Inferior parietal cortex (tissue), 1 donor: ENCODE measurements at regions not wholly inside any gene's neighbourhood (a gene's known extent, or its start where the extent isn't known, plus 50 kb on each side); places are given as distances from the start of the nearest gene placed in this dataset.

Source experiments
- DNase-seq: peaks from one replicate; pipeline ENCODE4 v3.0.0-alpha.2; 2016; ENCODE audit errors: extremely low spot score

DNA sequence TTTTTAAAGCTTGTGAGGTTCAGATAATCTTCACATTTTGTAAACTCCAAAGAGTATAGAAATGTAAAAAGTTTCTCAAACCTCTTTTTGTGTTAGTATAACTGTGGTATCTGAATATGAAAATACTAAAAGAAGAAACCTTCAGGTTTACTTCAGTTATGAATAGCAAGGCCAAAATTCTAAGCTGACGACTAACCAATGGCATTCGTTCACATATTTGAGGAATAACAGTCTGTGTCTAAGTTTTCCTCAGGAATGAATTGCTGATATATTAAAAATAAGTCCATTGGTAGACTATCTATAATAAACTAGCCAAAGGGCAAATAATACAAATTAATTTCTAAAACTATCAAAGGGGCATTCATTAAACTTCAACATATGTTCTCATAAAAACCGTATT, 206.0 kb downstream of the CXCL12 start:
- DNase-seq = no peak

GRCh38 chr10:44178281-44178680, 206.6 kb downstream of the CXCL12 start:
- no peak for DNase-seq

- no peak for DNase-seq
These were observed 207.3 kb downstream of the CXCL12 start for GRCh38 chr10:44177610-44178009.

GRCh38 chr10:44176311-44176710, 208.6 kb downstream of the CXCL12 start:
- DNase-seq = no peak

GRCh38 chr10:44173608-44173894, 211.3 kb downstream of the CXCL12 start:
- DNase-seq = no peak

- DNase-seq = no peak
These were observed 211.9 kb downstream of the CXCL12 start for GRCh38 chr10:44172883-44173607.

- no peak for DNase-seq
These were observed 213.1 kb downstream of the CXCL12 start for GRCh38 chr10:44171765-44172164.

GRCh38 chr10:44168478-44168877, 216.4 kb downstream of the CXCL12 start:
- DNase-seq = no peak

DNA sequence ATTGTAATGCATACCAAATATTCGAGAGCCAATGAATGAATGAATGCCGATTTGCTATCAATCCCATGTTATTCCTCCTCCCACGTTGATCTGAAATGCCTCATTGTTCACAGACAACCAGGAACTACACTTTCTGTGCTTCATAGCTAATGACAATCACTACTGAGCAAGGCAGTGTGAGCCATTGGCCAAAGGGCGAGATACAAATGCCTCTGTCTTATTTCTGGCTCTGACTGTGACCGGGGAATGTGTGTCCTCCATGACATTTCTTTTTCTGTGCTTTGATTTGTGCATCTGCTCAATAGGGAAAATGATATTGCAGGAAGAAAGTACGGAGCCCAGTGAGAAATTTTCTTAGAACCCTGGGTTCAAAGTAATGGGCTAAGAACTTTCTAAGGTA, 217.1 kb downstream of the CXCL12 start:
- DNase-seq = no peak

- DNase-seq = no peak
These were observed 218.5 kb downstream of the CXCL12 start for GRCh38 chr10:44166441-44166840.

- no peak for DNase-seq
These were observed 220.5 kb downstream of the CXCL12 start for GRCh38 chr10:44164251-44164956.

DNA sequence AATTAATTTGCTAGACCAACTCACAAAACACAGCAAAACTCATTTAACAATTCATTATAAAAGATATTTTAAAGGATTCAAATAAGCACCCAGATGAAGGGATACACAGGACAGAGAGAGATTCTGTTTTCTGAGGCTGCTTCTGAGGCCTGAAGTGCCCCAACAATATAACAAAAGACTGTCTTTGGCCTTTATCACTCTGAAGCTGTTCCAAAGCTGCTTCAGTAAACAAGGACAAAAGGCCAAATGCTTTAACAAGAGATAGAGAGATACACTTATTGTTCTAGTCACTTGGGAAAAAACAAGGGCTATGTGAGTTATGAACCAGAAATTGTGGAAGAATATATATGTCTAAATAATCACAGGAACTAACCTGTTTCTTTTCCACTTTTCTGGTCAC, 223.7 kb downstream of the CXCL12 start:
- no peak for DNase-seq

DNA sequence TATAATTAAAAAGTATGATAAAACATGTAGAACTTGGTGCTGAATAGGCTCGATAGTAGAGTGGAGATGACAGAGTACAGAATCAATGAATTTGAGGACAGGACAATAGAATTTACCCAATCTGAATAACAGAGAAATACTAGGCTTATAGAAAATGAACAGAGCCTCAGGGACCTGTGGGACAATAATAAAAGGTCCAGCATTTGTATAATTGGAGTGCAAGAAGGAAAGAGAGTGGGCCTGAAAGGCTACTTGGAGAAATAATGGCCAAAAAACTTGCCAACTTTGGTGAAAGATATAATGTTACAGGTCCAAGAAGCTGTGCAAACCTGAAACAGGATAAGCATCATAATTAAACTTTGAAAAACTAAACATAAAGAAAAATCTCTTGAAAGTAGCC, 227.3 kb downstream of the CXCL12 start:
- no peak for DNase-seq

DNA sequence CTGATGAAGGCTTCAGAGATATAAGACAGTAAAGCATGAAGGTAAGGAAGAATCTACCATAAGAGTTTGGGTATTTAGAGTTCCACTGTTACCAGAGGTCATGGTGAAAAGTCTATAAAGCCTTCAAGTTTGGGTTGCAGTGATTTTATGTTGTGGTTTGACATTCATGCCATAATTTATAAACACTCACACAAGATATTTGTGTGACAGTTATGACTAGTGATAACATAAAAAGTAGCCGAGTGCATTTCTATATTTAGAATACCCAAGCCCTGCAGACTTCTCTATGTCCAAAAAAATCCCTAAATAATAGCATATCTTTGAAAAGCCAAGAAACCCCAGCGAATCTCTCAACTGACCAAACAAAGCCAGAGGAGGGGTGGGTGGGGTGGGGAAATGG, 229.9 kb downstream of the CXCL12 start:
- DNase-seq = no peak

- DNase-seq = no peak
These were observed 230.8 kb downstream of the CXCL12 start for GRCh38 chr10:44153918-44154670.

DNA sequence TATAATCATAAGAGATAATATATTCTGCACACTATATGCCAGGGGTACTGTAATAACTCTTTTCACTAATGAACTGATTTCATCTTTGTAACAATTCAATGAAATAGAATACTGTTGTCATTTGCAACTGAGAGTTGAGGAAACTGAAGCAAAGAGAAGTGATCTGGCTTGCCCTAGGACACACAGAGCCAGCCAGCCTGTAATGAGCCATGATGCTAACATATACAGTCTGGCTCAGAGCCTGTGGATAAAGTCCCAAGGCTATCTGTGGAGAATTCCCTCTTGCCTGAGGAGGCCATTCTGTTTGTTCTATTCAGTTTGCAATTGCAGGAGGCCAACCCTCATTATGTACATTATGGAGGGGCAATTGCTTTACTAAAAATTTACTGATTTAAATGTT, 241.3 kb downstream of the CXCL12 start:
- DNase-seq = no peak

DNA sequence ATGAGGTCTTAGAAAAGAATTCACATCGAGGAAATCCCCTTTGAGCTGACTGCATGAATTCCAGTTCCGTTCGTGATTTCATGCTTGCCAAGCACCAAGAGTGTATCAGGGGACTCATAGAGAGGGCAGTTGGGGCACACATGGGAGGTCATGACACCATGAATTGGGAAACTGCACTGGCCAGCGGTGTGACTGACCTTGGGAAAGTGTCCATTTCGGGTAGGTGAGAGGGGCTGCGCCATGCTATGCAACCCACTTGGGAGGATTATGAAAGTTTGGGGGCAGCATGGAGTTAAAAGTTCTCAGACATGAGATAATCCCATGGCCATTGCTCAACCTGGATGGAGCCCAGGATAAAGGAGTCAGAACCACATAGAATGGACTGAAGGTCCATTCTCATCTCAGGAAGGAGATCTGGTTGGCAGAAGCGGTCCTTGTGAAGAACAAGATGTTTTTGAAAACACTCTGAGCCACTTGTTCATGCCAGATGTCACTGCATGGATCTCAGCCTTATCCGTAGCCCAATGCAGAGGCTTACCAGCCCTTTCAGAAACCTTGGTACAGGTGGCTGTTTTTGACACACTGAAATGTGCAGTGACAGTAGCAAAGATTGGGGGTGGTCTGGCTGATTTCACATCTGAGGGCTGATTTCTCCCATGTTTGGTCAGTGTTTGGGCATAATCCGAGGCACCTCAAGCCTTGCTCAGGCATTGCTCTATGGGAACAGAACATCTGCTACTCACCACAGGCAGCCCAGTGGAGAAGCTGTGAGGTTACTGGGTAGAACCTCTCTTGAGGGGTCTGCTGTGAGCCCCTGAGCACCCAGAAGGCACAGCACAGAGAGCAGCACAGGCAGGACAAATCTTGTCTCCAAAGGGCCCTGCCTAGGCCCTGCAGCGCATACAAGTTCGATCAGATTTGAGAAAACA, 252.3 kb downstream of the CXCL12 start:
- no peak for DNase-seq

DNA sequence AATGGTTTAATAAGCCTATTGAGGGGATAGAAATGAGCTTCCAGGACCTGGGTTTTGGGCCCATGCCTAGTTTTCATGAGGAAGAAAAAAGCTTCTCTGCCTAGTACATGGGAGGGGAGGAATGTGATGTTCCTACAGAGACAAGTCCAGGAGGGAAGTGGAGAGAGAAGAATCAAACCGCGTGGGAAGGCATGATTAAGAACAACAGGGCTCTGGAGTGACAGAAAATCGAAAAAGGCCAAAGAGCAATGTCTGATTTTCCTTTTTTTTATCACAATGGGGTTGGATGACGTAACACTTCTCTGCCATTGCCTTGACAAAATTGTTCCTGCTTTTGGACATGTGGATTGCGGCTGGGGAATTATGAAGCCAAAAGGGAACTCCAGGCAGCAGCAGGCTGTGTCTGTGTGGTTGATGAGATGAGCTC, 258.6 kb downstream of the CXCL12 start:
- no peak for DNase-seq

GRCh38 chr10:44125879-44126278, 259.0 kb downstream of the CXCL12 start:
- no peak for DNase-seq

DNA sequence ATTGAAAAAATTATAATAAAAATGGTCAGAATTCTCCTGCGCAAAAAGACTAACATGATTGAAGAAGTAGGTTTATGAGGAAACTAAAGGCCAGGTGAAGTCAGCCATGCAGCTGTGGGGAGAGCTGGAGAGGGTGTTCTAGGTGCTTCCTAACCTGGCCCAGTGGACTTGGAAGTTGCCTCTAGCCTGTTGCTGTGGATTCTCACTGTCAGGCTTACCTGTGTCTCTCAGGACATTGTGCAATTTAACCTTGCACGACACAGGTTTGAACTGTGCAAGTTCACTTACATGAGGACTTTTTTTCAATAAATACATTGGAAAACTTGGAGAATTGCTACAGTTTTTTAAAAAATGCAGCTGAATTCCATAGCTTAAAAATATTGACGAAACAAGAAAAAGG, 266.4 kb downstream of the CXCL12 start:
- no peak for DNase-seq

DNA sequence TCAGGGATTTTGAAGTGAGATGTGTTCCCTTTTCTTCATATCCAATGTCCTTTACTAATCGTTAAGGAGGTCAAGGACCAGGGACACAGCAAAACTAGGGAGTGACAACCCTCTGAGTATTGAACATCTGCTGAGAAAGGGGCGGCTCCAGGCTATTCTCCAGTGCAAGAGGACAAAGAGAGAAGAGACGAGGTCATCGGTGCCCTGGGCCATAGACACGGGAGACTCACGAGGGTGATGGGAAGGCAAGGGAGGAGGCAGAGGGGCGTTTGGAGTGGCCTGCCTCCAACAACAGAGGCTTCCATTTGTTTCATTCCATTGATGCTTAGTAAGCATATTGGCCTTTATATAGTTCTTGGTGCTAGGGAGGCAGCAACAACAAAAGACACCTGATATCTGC, 268.4 kb downstream of the CXCL12 start:
- DNase-seq = no peak

- DNase-seq = no peak
These were observed 269.4 kb downstream of the CXCL12 start for GRCh38 chr10:44115516-44115915.
